ENCODE measurements at regions not wholly inside any gene's neighbourhood (a gene's known extent, or its start where the extent isn't known, plus 50 kb on each side); places are given as distances from the start of the nearest gene placed in this dataset.
A peak's percentile ranks its signal among the peaks of the same experiment; 100 is the strongest.

GRCh38 chr13:73966331-73966730, 167.9 kb downstream of the KLF12 start:
- DNase-seq (ENCODE audit: low read depth): no peak

GRCh38 chr13:73962284-73962683, 171.9 kb downstream of the KLF12 start:
- DNase-seq (ENCODE audit: low read depth): no peak

GRCh38 chr13:73961181-73961580, 173.0 kb downstream of the KLF12 start:
- no peak for DNase-seq (ENCODE audit: low read depth)

GRCh38 chr13:73960474-73960873, 173.7 kb downstream of the KLF12 start:
- no peak for DNase-seq (ENCODE audit: low read depth)

- peak; percentile 36 for DNase-seq (ENCODE audit: low read depth)
Observed at GRCh38 chr13:73958657-73959397, 175.4 kb downstream of the KLF12 start.

- no peak for DNase-seq (ENCODE audit: low read depth)
Observed at GRCh38 chr13:73957889-73958288, 176.3 kb downstream of the KLF12 start.

- DNase-seq (ENCODE audit: low read depth): no peak
Observed at GRCh38 chr13:73956795-73957408, 177.3 kb downstream of the KLF12 start.

GRCh38 chr13:73955977-73956500, 178.2 kb downstream of the KLF12 start:
- DNase-seq (ENCODE audit: low read depth): no peak

GRCh38 chr13:73954808-73955207, 179.4 kb downstream of the KLF12 start:
- DNase-seq (ENCODE audit: low read depth): no peak

GRCh38 chr13:73952648-73953047, 181.6 kb downstream of the KLF12 start:
- peak; percentile 42 for DNase-seq (ENCODE audit: low read depth)

- no peak for DNase-seq (ENCODE audit: low read depth)
Observed at GRCh38 chr13:73948848-73949529, 185.2 kb downstream of the KLF12 start.

GRCh38 chr13:73945871-73946270, 188.3 kb downstream of the KLF12 start:
- peak; percentile 12 for DNase-seq (ENCODE audit: low read depth)

- DNase-seq (ENCODE audit: low read depth): no peak
Observed at GRCh38 chr13:73945382-73945781, 188.8 kb downstream of the KLF12 start.

- no peak for DNase-seq (ENCODE audit: low read depth)
Observed at GRCh38 chr13:73943965-73944233, 190.3 kb downstream of the KLF12 start.

GRCh38 chr13:73943137-73943964, 190.9 kb downstream of the KLF12 start:
- no peak for DNase-seq (ENCODE audit: low read depth)

GRCh38 chr13:73941752-73942151, 192.5 kb downstream of the KLF12 start:
- DNase-seq (ENCODE audit: low read depth): no peak

GRCh38 chr13:73940098-73940497, 194.1 kb downstream of the KLF12 start:
- DNase-seq (ENCODE audit: low read depth): no peak

- no peak for DNase-seq (ENCODE audit: low read depth)
Observed at GRCh38 chr13:73939603-73940002, 194.6 kb downstream of the KLF12 start.

GRCh38 chr13:73939071-73939380, 195.2 kb downstream of the KLF12 start:
- DNase-seq (ENCODE audit: low read depth): peak; percentile 57

GRCh38 chr13:73938372-73939070, 195.7 kb downstream of the KLF12 start:
- DNase-seq (ENCODE audit: low read depth): peak; percentile 85

GRCh38 chr13:73937441-73937840, 196.8 kb downstream of the KLF12 start:
- peak; percentile 60 for DNase-seq (ENCODE audit: low read depth)

GRCh38 chr13:73935991-73936390, 198.2 kb downstream of the KLF12 start:
- no peak for DNase-seq (ENCODE audit: low read depth)

Measured in M059J (cell line).